ENCODE measurements at regions not wholly inside any gene's neighbourhood (a gene's known extent, or its start where the extent isn't known, plus 50 kb on each side); places are given as distances from the start of the nearest gene placed in this dataset.

DNA sequence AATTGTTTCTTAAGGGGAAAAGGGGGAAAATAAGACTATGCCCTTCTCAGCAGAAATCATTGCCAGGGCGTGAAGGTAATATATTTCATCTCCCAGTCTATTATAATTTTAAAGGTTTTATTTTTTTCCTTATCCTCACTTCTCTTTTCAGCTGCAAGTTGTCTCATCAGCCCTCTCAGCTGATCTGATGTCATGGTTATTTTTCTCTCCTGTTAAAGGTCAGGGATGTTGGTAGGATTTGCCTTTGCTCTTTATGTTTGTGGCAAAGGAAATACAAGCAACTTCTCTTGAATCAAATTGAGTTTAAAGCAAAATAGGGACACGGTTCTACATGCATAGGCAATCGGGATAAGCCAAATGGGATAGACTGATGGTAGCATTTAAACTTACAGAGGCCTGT, 946.9 kb downstream of the SORCS1 start:
- FAIRE-seq (no peak), DNase-seq (ENCODE audit: low read depth in 1 of 2, low spot score in 2 of 2) (no peak)
- H3K14ac ChIP-seq (ENCODE audit: insufficient read length), result no peak overlapping the region
- H3K9me3 ChIP-seq (ENCODE audit: insufficient read depth in 2 of 2, low read depth in 1 of 2, low read length in 1 of 2), result no peaks in the 10 kb centered on the region
- no peak overlapping the region for H2BK20ac ChIP-seq (ENCODE audit: low read length)
- H4K5ac ChIP-seq (ENCODE audit: insufficient read length, low read depth, low read length), result no peak overlapping the region
- H3K23ac ChIP-seq (ENCODE audit: insufficient read length), result no peak overlapping the region
- no peaks in the 10 kb centered on the region for H3K36me3 ChIP-seq (ENCODE audit: control insufficient read depth in 2 of 4, insufficient read depth in 4 of 4, low read length in 3 of 4)
- H3K4me2 ChIP-seq (ENCODE audit: insufficient read depth in 1 of 2, low read depth in 2 of 2, low read length in 2 of 2), result no peak overlapping the region
- H3K4ac ChIP-seq (replicated peaks; ENCODE audit: insufficient read length, low read depth, low read length), result no peak overlapping the region
- H3K4me3 ChIP-seq (ENCODE audit: extremely low read depth in 1 of 4, insufficient read depth in 2 of 4, low read depth in 3 of 4, low read length in 4 of 4), result no peak overlapping the region
- H3K79me2 ChIP-seq (ENCODE audit: control insufficient read depth in 1 of 2, insufficient read depth in 2 of 2, low read length in 2 of 2), result no peaks in the 10 kb centered on the region
- H3K27me3 ChIP-seq (replicated peaks in 1 of 4; ENCODE audit: control insufficient read depth in 3 of 4, extremely low read depth in 1 of 4, insufficient read depth in 3 of 4, low read length in 3 of 4), result no peaks in the 10 kb centered on the region
- no peak overlapping the region for H3K27ac ChIP-seq (ENCODE audit: low read depth, low read length)
- POLR2A ChIA-PET (ENCODE audit: partially characterized antibody), result no interaction called here
- H4K91ac ChIP-seq (replicated peaks; ENCODE audit: insufficient read length, low read length), result no peak overlapping the region
- H2BK120ac ChIP-seq (replicated peaks; ENCODE audit: low read depth, low read length), result no peak overlapping the region
- no peak overlapping the region for H2AK5ac ChIP-seq (ENCODE audit: low read depth, low read length)
- 81% methylated on average over 3 of the region's 3 CpGs; no CpG with 5 or more reads in 1 of the 2 experiments for WGBS, 2 experiments (ENCODE audit: extremely low coverage in 1 of 2, insufficient coverage in 1 of 2, insufficient read length in 1 of 2, insufficient replicate concordance in 2 of 2, low coverage in 1 of 2, low lambda C conversion rate in 2 of 2, missing lambda C conversion rate in 1 of 2)
- H2AFZ ChIP-seq (ENCODE audit: low read length), result no peak overlapping the region
- no peaks in the 10 kb centered on the region for H3K79me1 ChIP-seq (ENCODE audit: low read depth, low read length)
- H3K9ac ChIP-seq (replicated peaks in 1 of 4; ENCODE audit: extremely low read depth in 1 of 4, low read depth in 3 of 4, low read length in 3 of 4), result no peak overlapping the region
- H3K23me2 ChIP-seq (ENCODE audit: low read depth, low read length), result no peaks in the 10 kb centered on the region
- H2BK12ac ChIP-seq (ENCODE audit: low read depth, low read length), result no peak overlapping the region
- CTCF ChIA-PET (ENCODE audit: partially characterized antibody), result no interaction called here
- no peak overlapping the region for H3K18ac ChIP-seq (ENCODE audit: extremely low read depth, low read length)
- peaks cover 0 to 2% (median 0%) of the 10 kb centered on the region in 4 experiments; a peak in 1 of 7 replicates for H3K4me1 ChIP-seq (replicated peaks in 1 of 4; ENCODE audit: control insufficient read depth in 3 of 4, insufficient read depth in 4 of 4, low read length in 3 of 4)
- H2BK15ac ChIP-seq (ENCODE audit: low read length), result no peak overlapping the region
- H4K20me1 ChIP-seq (replicated peaks in 1 of 2; ENCODE audit: control insufficient read depth in 1 of 2, insufficient read depth in 2 of 2, low read length in 2 of 2), result no peaks in the 10 kb centered on the region
- H4K8ac ChIP-seq (ENCODE audit: extremely low read depth, insufficient read depth, low read length), result no peak overlapping the region
- H2BK5ac ChIP-seq (ENCODE audit: low read depth, low read length), result no peak overlapping the region
- no peak overlapping the region for H3K56ac ChIP-seq (replicated peaks; ENCODE audit: insufficient read length, low read depth, low read length)
- no peak for TF ChIP-seq BRCA1 (IDR thresholded peaks at IDR 0.05; ENCODE audit: low read depth, low read length)
- TF ChIP-seq, protein P1, sequence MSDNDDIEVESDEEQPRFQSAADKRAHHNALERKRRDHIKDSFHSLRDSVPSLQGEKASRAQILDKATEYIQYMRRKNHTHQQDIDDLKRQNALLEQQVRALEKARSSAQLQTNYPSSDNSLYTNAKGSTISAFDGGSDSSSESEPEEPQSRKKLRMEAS (IDR thresholded peaks at IDR 0.05), result no peak
- TF ChIP-seq CBX5 (IDR thresholded peaks at IDR 0.05; ENCODE audit: low read depth, low read length), result no peak
- no peak for TF ChIP-seq FOSL1 (IDR thresholded peaks at IDR 0.05; ENCODE audit: insufficient read depth, low read depth, low read length)
- TF ChIP-seq BCL11A (IDR thresholded peaks at IDR 0.05; ENCODE audit: low read depth in 2 of 2, low read length in 2 of 2), result no peak
- no peak for TF ChIP-seq NRF1 (IDR thresholded peaks at IDR 0.05; ENCODE audit: low read depth, low read length)
- TF ChIP-seq GABPA (IDR thresholded peaks at IDR 0.05; ENCODE audit: borderline replicate concordance, insufficient read depth, low read length), result no peak
- TF ChIP-seq RBBP5 (IDR thresholded peaks at IDR 0.05; ENCODE audit: borderline replicate concordance, low read depth, low read length), result no peak
- no peak for TF ChIP-seq SP1 (IDR thresholded peaks at IDR 0.05; ENCODE audit: low read depth, low read length)
- no peak for TF ChIP-seq RAD21 (IDR thresholded peaks at IDR 0.05 in 1 of 2, conservative IDR thresholded peaks at IDR 0.05 in 1 of 2; ENCODE audit: low read depth in 2 of 2, low read length in 2 of 2)
- TF ChIP-seq, protein P2, sequence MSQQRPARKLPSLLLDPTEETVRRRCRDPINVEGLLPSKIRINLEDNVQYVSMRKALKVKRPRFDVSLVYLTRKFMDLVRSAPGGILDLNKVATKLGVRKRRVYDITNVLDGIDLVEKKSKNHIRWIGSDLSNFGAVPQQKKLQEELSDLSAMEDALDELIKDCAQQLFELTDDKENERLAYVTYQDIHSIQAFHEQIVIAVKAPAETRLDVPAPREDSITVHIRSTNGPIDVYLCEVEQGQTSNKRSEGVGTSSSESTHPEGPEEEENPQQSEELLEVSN (IDR thresholded peaks at IDR 0.05), result no peak
- TF ChIP-seq, protein P3, sequence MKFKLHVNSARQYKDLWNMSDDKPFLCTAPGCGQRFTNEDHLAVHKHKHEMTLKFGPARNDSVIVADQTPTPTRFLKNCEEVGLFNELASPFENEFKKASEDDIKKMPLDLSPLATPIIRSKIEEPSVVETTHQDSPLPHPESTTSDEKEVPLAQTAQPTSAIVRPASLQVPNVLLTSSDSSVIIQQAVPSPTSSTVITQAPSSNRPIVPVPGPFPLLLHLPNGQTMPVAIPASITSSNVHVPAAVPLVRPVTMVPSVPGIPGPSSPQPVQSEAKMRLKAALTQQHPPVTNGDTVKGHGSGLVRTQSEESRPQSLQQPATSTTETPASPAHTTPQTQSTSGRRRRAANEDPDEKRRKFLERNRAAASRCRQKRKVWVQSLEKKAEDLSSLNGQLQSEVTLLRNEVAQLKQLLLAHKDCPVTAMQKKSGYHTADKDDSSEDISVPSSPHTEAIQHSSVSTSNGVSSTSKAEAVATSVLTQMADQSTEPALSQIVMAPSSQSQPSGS (IDR thresholded peaks at IDR 0.05; ENCODE audit: low read length), result no peak
